GM12878 (cell line): ENCODE measurements at regions not wholly inside any gene's neighbourhood (a gene's known extent, or its start where the extent isn't known, plus 50 kb on each side); places are given as distances from the start of the nearest gene placed in this dataset.

Experiments
- ATAC-seq: fragments of 200-7000 bp; cut with Tn5 transposase; 3 replicates; pipeline ENCODE4 v1.9.1; 2020; ENCODE audit warnings: mild to moderate bottlenecking, moderate library complexity
- BruUV-seq: library from RNA; stranded (reverse); fragments of 400-500 nt; replicated peaks from 2 replicates; lab custom pipeline; 2021; lab: Mats Ljungman, UMichigan
- CTCF ChIA-PET: fragments of 300-600 bp; sonication (Branson Sonifier 250); formaldehyde crosslinking; extraction: SDS; loops from one replicate; lab custom pipeline; 2021; ENCODE audit warnings: inconsistent platforms; lab: Yijun Ruan, JAX
- POLR2A ChIA-PET: fragments of 350-600 bp; formaldehyde crosslinking; extraction: SDS; loops from one replicate; lab custom pipeline; 2021; ENCODE audit warnings: inconsistent platforms; lab: Charles Lee
- RAD21 ChIA-PET: fragments of 300-600 bp; sonication (Branson Sonifier 250); formaldehyde crosslinking; loops from one replicate; lab custom pipeline; 2023; ENCODE audit warnings: antibody characterized with exemption; ENCODE audit not compliant: unreplicated experiment; lab: Charles Lee
- SMC1A ChIA-PET: fragments of 300-600 bp; sonication (Branson Sonifier 250); formaldehyde crosslinking; loops from one replicate; lab custom pipeline; 2023; ENCODE audit not compliant: unreplicated experiment, uncharacterized antibody; lab: Charles Lee
- DNase-seq: peaks from one replicate; pipeline ENCODE4 v3.0.0-alpha.2; 2011; ENCODE audit warnings: low read depth, low spot score
- FAIRE-seq: peaks from 3 replicates; lab custom pipeline; 2011; peaks lifted over from hg19 to GRCh38; lab: Jason Lieb, UNC
- H2AFZ ChIP-seq: 2 replicates; pipeline ENCODE4 v1.6.0; 2011; ENCODE audit warnings: low read depth, low read length, control low read depth; ENCODE audit not compliant: control insufficient read depth
- H3K27ac ChIP-seq: 2 replicates; pipeline ENCODE4 v1.5.1; 2011; ENCODE audit warnings: control low read depth; ENCODE audit not compliant: control insufficient read depth, insufficient read depth
- H3K27me3 ChIP-seq, 2 experiments: replicated peaks in 1 of 2; 2 replicates each; pipeline versions ENCODE4 v1.6.0 to v1.6.1; 2011; ENCODE audit warnings: low read length in 1 of 2; ENCODE audit not compliant: control insufficient read depth in 2 of 2, insufficient read depth in 2 of 2
- H3K36me3 ChIP-seq, 2 experiments: 2 replicates each; pipeline ENCODE4 v1.5.1; 2011; ENCODE audit warnings: low read length in 1 of 2; ENCODE audit not compliant: control insufficient read depth in 2 of 2, insufficient read depth in 2 of 2
- H3K4me1 ChIP-seq: 2 replicates; pipeline ENCODE4 v1.6.1; 2011; ENCODE audit warnings: mild to moderate bottlenecking, low read length, moderate library complexity, mixed read lengths; ENCODE audit not compliant: control insufficient read depth, insufficient read depth
- H3K4me2 ChIP-seq: 2 replicates; pipeline ENCODE4 v1.6.0; 2011; ENCODE audit warnings: control low read depth; ENCODE audit not compliant: control insufficient read depth, insufficient read depth
- H3K4me3 ChIP-seq: fragments of 200-600 bp; sonication (generic); 2 replicates; pipeline ENCODE4 v1.5.1; 2016
- H3K79me2 ChIP-seq: 2 replicates; pipeline ENCODE4 v1.6.0; 2011; ENCODE audit warnings: low read length; ENCODE audit not compliant: control insufficient read depth, insufficient read depth
- H3K9ac ChIP-seq: 2 replicates; pipeline ENCODE4 v1.8.0; 2011; ENCODE audit warnings: low read length, control low read depth, mixed read lengths; ENCODE audit not compliant: control insufficient read depth, insufficient read depth
- H3K9me3 ChIP-seq: replicated peaks from 3 replicates; pipeline ENCODE4 v1.5.1; 2011; ENCODE audit warnings: mild to moderate bottlenecking, low read length; ENCODE audit not compliant: control insufficient read depth, insufficient read depth
- H4K20me1 ChIP-seq: 2 replicates; pipeline ENCODE4 v1.6.0; 2011; ENCODE audit not compliant: control insufficient read depth, insufficient read depth
- ZBTB33 ChIP-seq: fragments of 450-650 bp; IDR thresholded peaks from 2 replicates; pipeline ENCODE4 v1.6.1; 2017; ENCODE audit warnings: mild to moderate bottlenecking
- WGBS: methylation state at CpG from one replicate; pipeline ENCODE4 v1.1.6; 2016; ENCODE audit warnings: low lambda C conversion rate; ENCODE audit not compliant: insufficient replicate concordance, insufficient coverage; ENCODE audit errors: missing lambda C conversion rate; 5-methylcytosine and 5-hydroxymethylcytosine counted together
- in situ Hi-C: fragments of 300-500 bp; cut with MboI; formaldehyde crosslinking; loops from 9 replicates; pipeline ENCODE4 v1.14.3; 2018; ENCODE audit warnings: mixed read lengths
- intact Hi-C: fragments of 100-400 bp; cut with micrococcal nuclease; formaldehyde crosslinking; loops from one replicate; pipeline ENCODE4 v1.14.2; 2022; ENCODE audit not compliant: unreplicated experiment
- TF ChIP-seq, protein P1 (sequence below), 3 experiments: IDR thresholded peaks in 2 of 3; conservative IDR thresholded peaks in 1 of 3; 2 replicates each; pipeline ENCODE4 v1.5.1; 2011; ENCODE audit warnings: low read depth in 3 of 3, low read length in 3 of 3, mild to moderate bottlenecking in 3 of 3, control low read depth in 2 of 3, moderate library complexity in 2 of 3, inconsistent platforms in 1 of 3, mixed read lengths in 1 of 3; ENCODE audit not compliant: control insufficient read depth in 2 of 3, insufficient read depth in 1 of 3; ENCODE audit errors: extremely low read depth in 1 of 3

DNA sequence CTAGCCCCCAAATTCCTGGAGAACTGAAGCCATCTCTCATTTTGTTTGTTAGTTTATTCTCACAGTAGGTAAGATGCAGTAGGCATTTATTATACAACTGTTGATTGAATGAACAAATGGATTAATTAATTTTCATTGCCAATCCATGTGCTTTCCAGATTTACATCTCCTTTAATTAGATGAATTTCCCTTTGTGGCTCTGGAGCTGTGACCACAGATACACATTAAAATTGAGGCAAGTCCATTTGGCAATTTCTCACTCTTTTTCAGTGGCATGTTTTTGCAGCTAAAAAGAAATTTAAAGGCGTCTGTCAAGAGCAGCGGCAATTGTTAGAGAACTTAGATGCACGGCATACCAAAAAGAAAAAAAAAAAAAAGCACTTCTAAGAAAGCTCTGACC, 635.4 kb upstream of the SOX9 start:
- no peaks in the 10 kb centered on the region for H3K4me1 ChIP-seq
- in situ Hi-C loops, result no loop called here

More for the DNA sequence above, 635.4 kb upstream of the SOX9 start:
- no peak for DNase-seq
- Histone ChIP-seq H2AFZ (no peak overlapping the region), H3K27ac (no peak overlapping the region), H3K4me2 (no peak overlapping the region), H3K4me3 (no peak overlapping the region), H3K79me2 (no peaks in the 10 kb centered on the region), H4K20me1 (no peaks in the 10 kb centered on the region), H3K27me3 (no peaks in the 10 kb centered on the region), H3K9me3 (no peaks in the 10 kb centered on the region), H3K9ac (no peak overlapping the region), H3K36me3 (no peaks in the 10 kb centered on the region)
- ChIA-PET CTCF (interaction anchor here (0.8 to 1.5 kb wide), 2 partner anchors 12 to 718 kb away, joined by 3 to 4 read pairs; no protein-coding TSS in a partner anchor), RAD21 (no interaction called here), POLR2A (no interaction called here), SMC1A (no interaction called here)
- ATAC-seq, result no peak
- intact Hi-C loops, result no loop called here
- FAIRE-seq, result no peak
- no peak for TF ChIP-seq ZBTB33
- TF ChIP-seq, protein P1, sequence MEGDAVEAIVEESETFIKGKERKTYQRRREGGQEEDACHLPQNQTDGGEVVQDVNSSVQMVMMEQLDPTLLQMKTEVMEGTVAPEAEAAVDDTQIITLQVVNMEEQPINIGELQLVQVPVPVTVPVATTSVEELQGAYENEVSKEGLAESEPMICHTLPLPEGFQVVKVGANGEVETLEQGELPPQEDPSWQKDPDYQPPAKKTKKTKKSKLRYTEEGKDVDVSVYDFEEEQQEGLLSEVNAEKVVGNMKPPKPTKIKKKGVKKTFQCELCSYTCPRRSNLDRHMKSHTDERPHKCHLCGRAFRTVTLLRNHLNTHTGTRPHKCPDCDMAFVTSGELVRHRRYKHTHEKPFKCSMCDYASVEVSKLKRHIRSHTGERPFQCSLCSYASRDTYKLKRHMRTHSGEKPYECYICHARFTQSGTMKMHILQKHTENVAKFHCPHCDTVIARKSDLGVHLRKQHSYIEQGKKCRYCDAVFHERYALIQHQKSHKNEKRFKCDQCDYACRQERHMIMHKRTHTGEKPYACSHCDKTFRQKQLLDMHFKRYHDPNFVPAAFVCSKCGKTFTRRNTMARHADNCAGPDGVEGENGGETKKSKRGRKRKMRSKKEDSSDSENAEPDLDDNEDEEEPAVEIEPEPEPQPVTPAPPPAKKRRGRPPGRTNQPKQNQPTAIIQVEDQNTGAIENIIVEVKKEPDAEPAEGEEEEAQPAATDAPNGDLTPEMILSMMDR (IDR thresholded peaks at IDR 0.05 in 2 of 3, conservative IDR thresholded peaks at IDR 0.05 in 1 of 3; ENCODE audit: control insufficient read depth in 2 of 3, extremely low read depth in 1 of 3, insufficient read depth in 1 of 3, low read depth in 3 of 3, low read length in 3 of 3), result no peak
- WGBS, result 59% methylated on average over 3 of the region's 3 CpGs
- no TSS peak for BruUV-seq
